HepG2 (cell line): ENCODE measurements at regions not wholly inside any gene's neighbourhood (a gene's known extent, or its start where the extent isn't known, plus 50 kb on each side); places are given as distances from the start of the nearest gene placed in this dataset.

Source experiments
- POLR2A ChIP-seq, 2 experiments: IDR thresholded peaks; 2 replicates each; pipeline ENCODE4 v1.6.1; 2011; ENCODE audit warnings: low read depth in 2 of 2, low read length in 2 of 2, mild to moderate bottlenecking in 1 of 2, moderate library complexity in 1 of 2; ENCODE audit not compliant: insufficient read depth in 1 of 2
- SALL2 ChIP-seq: sonication (generic); formaldehyde crosslinking; IDR thresholded peaks from 2 replicates; pipeline ENCODE4 v1.8.1; 2023; ENCODE audit warnings: mild to moderate bottlenecking, missing genetic modification reagents, inconsistent platforms
- TCF7 ChIP-seq: sonication (generic); IDR thresholded peaks from 2 replicates; pipeline ENCODE4 v1.6.1; 2016; ENCODE audit warnings: antibody characterized with exemption, low read depth
- ZFX ChIP-seq: sonication (generic); formaldehyde crosslinking; IDR thresholded peaks from 2 replicates; pipeline ENCODE4 v1.4.0; 2020; ENCODE audit warnings: mild to moderate bottlenecking, low read depth, missing genetic modification reagents, moderate library complexity
- ZNF292 ChIP-seq: sonication (generic); formaldehyde crosslinking; IDR thresholded peaks from 2 replicates; pipeline ENCODE4 v1.8.1; 2022; ENCODE audit warnings: mild to moderate bottlenecking, low read depth, missing genetic modification reagents, borderline replicate concordance
- ZNF619 ChIP-seq: sonication (generic); formaldehyde crosslinking; IDR thresholded peaks from 2 replicates; pipeline ENCODE4 v1.4.0; 2020; ENCODE audit warnings: mild to moderate bottlenecking, missing genetic modification reagents
- TF ChIP-seq, protein P1 (sequence below): sonication (generic); formaldehyde crosslinking; IDR thresholded peaks from 2 replicates; pipeline ENCODE4 v1.5.0; 2020; ENCODE audit warnings: mild to moderate bottlenecking, missing genetic modification reagents, moderate library complexity

DNA sequence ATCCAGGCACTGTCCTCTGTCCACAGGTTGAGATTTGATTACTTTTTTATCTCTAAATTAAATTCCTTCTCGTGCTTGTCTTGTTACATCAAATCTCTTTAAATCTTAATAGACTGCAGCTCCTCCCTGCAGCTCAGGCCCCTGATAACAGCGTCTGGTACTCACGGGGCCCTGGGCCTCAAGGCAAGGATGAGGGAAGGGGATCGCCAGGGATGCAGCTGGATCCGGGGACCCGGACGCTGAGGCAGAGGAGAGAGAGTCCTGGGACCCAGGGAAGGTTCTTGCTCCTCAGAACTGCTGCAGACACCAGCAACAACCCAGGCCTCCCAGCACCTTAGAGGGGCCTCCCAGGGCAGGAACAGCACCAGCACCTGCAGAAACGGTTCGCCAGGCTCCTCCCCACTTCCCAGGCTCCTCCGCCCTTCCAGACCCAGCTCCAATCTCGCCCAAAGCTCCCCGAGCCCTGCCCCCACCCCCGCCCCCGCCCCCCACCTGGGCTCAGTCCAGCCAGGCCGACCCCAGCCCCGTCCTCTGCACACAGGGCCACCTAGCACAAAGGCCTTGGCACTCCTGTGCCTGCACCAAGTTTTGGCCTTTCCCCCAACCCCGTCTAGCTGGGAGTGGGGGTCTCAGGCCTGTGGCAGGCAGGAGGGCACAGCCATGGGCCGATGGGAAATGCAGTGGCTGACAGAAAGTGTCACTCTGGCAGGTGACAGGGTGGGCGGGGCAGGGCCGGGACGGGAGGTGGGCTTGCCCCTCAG lies 60.3 kb upstream of the GALNT9 start:
- TF ChIP-seq ZNF619 (CRISPR knock-in tag) (no peak), POLR2A (IDR thresholded peaks at IDR 0.05; ENCODE audit: insufficient read depth in 1 of 2, low read depth in 2 of 2, low read length in 2 of 2) (no peak), ZFX (CRISPR knock-in tag) (no peak), TCF7 (no peak), ZNF292 (CRISPR knock-in tag) (no peak), SALL2 (no peak)
- TF ChIP-seq, protein P1, sequence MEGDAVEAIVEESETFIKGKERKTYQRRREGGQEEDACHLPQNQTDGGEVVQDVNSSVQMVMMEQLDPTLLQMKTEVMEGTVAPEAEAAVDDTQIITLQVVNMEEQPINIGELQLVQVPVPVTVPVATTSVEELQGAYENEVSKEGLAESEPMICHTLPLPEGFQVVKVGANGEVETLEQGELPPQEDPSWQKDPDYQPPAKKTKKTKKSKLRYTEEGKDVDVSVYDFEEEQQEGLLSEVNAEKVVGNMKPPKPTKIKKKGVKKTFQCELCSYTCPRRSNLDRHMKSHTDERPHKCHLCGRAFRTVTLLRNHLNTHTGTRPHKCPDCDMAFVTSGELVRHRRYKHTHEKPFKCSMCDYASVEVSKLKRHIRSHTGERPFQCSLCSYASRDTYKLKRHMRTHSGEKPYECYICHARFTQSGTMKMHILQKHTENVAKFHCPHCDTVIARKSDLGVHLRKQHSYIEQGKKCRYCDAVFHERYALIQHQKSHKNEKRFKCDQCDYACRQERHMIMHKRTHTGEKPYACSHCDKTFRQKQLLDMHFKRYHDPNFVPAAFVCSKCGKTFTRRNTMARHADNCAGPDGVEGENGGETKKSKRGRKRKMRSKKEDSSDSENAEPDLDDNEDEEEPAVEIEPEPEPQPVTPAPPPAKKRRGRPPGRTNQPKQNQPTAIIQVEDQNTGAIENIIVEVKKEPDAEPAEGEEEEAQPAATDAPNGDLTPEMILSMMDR: no peak
